ENCODE measurements at regions not wholly inside any gene's neighbourhood (a gene's known extent, or its start where the extent isn't known, plus 50 kb on each side); places are given as distances from the start of the nearest gene placed in this dataset.

DNA sequence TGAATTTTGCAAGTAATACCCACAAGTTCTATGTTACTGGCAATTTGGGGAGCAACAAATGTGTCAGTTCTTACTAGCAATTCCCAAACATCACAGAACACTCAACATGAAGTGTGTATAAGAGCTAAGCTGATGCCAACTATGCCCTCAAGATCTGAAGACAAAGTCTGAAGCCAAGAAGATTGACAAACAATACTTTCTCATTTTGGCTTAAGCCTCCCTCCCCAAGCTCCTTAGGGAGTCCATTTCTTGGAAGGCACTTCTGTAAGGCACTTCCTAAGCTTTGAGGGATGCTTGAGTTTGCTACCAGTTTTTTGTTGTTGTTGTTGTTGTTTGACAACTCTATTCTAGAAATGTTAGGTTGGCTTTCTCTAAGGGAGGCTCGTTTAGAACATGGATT, 154.4 kb upstream of the ZNF644 start:
- Histone ChIP-seq H3K4me2 (ENCODE audit: low read depth, low read length, poor library complexity, severe bottlenecking) (no peak overlapping the region), H3K4me1 (ENCODE audit: low read length) (no peaks in the 10 kb centered on the region), H3K36me3 (ENCODE audit: insufficient read depth, low read length) (no peaks in the 10 kb centered on the region), H4K20me1 (ENCODE audit: insufficient read depth, low read depth, low read length) (no peaks in the 10 kb centered on the region), H3K79me2 (ENCODE audit: low read length) (no peaks in the 10 kb centered on the region), H2AFZ (ENCODE audit: low read length) (no peak overlapping the region), H3K4me3 (ENCODE audit: low read length) (no peak overlapping the region), H3K9me2 (replicated peaks; ENCODE audit: insufficient read depth, low read length) (no peaks in the 10 kb centered on the region), H3K9ac (ENCODE audit: low read length) (no peak overlapping the region), H3K27ac (ENCODE audit: low read length) (no peak overlapping the region), H3K9me3 (ENCODE audit: low read length) (no peaks in the 10 kb centered on the region), H3K27me3 (ENCODE audit: low read length) (no peaks in the 10 kb centered on the region)
- DNase-seq: no peak

DNA sequence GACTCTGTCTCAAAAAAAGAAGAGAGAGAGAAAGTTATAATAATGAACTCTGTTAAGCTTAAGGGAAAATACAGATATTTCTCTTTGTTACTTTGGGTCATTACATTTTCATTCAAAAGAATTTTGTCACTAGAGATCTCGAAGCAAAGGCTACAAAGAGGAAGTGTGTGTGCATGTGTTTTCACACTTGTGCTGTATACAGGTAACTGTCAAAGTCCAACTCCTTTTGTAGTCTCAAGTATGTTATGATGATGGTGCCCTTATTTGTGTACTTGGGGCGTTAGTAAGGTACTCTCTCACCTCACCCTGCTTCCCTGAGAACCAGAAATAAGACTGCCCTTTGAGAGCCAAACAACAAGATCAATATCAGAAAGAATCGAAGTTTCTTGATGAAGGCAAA, 152.9 kb upstream of the ZNF644 start:
- Histone ChIP-seq H3K79me2 (ENCODE audit: low read length) (no peaks in the 10 kb centered on the region), H2AFZ (ENCODE audit: low read length) (no peak overlapping the region), H3K9me2 (replicated peaks; ENCODE audit: insufficient read depth, low read length) (no peaks in the 10 kb centered on the region), H4K20me1 (ENCODE audit: insufficient read depth, low read depth, low read length) (no peaks in the 10 kb centered on the region), H3K27me3 (ENCODE audit: low read length) (no peaks in the 10 kb centered on the region), H3K36me3 (ENCODE audit: insufficient read depth, low read length) (no peaks in the 10 kb centered on the region), H3K4me1 (ENCODE audit: low read length) (no peaks in the 10 kb centered on the region), H3K4me2 (ENCODE audit: low read depth, low read length, poor library complexity, severe bottlenecking) (no peak overlapping the region), H3K4me3 (ENCODE audit: low read length) (no peak overlapping the region), H3K27ac (ENCODE audit: low read length) (no peak overlapping the region), H3K9me3 (ENCODE audit: low read length) (no peaks in the 10 kb centered on the region), H3K9ac (ENCODE audit: low read length) (no peak overlapping the region)
- DNase-seq: no peak

DNA sequence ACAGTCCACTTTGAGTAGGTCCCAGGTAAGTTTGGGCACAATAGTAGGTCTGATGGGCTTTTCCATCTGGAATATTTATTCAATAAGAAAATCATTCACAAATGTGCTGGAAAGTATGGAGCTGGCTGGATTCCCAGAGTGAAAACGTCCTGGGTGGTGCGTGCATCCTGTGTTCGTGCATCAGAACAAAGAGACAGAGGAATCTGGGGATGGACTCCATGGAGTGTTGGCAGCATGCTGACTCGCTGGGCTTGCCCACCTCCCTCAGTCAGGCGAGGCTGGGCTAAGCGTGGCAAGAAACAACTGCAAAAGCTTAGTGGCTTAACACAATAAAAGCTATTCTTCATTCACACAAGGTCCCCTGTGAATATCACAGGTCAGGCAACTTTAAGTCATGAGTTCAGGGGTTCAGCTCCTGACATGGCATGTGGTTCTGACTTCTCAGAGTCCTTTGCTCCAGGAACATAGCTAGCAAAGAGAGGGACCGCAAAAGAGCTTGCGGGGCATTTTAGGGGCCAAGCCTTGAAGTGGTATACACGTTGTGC, 151.6 kb upstream of the ZNF644 start:
- H3K4me1 ChIP-seq (ENCODE audit: low read length): no peaks in the 10 kb centered on the region
- H3K9me2 ChIP-seq (replicated peaks; ENCODE audit: insufficient read depth, low read length): no peaks in the 10 kb centered on the region
- no peak for DNase-seq
- no peaks in the 10 kb centered on the region for H3K9me3 ChIP-seq (ENCODE audit: low read length)
- no peak overlapping the region for H3K9ac ChIP-seq (ENCODE audit: low read length)
- H3K4me2 ChIP-seq (ENCODE audit: low read depth, low read length, poor library complexity, severe bottlenecking): no peak overlapping the region
- H4K20me1 ChIP-seq (ENCODE audit: insufficient read depth, low read depth, low read length): no peaks in the 10 kb centered on the region
- H3K36me3 ChIP-seq (ENCODE audit: insufficient read depth, low read length): no peaks in the 10 kb centered on the region
- H2AFZ ChIP-seq (ENCODE audit: low read length): no peak overlapping the region
- H3K4me3 ChIP-seq (ENCODE audit: low read length): no peak overlapping the region
- no peaks in the 10 kb centered on the region for H3K79me2 ChIP-seq (ENCODE audit: low read length)
- no peaks in the 10 kb centered on the region for H3K27me3 ChIP-seq (ENCODE audit: low read length)
- no peak overlapping the region for H3K27ac ChIP-seq (ENCODE audit: low read length)

DNA sequence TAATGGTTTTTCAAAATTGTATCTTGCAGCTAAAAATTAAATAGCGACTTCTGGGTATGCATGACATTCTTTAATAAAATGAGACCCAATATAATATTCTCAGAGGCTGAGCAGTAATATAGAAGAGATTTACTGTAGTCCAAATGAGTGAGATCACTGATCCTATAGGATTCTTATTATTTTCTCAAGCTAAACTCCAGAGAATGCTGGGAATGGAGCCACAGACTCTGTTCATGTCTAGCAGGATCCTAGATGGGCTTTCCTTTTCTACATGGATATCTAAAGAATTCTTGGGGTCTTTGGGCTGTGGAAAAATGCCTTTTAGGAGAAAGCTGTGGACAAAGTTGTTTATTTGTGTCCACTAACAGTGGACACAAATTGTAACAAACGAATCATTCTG, 150.7 kb upstream of the ZNF644 start:
- H4K20me1 ChIP-seq (ENCODE audit: insufficient read depth, low read depth, low read length): no peaks in the 10 kb centered on the region
- no peaks in the 10 kb centered on the region for H3K9me3 ChIP-seq (ENCODE audit: low read length)
- no peak overlapping the region for H3K4me3 ChIP-seq (ENCODE audit: low read length)
- no peak overlapping the region for H2AFZ ChIP-seq (ENCODE audit: low read length)
- DNase-seq: no peak
- no peak overlapping the region for H3K27ac ChIP-seq (ENCODE audit: low read length)
- no peaks in the 10 kb centered on the region for H3K9me2 ChIP-seq (replicated peaks; ENCODE audit: insufficient read depth, low read length)
- H3K36me3 ChIP-seq (ENCODE audit: insufficient read depth, low read length): no peaks in the 10 kb centered on the region
- no peaks in the 10 kb centered on the region for H3K79me2 ChIP-seq (ENCODE audit: low read length)
- no peaks in the 10 kb centered on the region for H3K27me3 ChIP-seq (ENCODE audit: low read length)
- H3K9ac ChIP-seq (ENCODE audit: low read length): no peak overlapping the region
- H3K4me2 ChIP-seq (ENCODE audit: low read depth, low read length, poor library complexity, severe bottlenecking): no peak overlapping the region
- H3K4me1 ChIP-seq (ENCODE audit: low read length): no peaks in the 10 kb centered on the region

DNA sequence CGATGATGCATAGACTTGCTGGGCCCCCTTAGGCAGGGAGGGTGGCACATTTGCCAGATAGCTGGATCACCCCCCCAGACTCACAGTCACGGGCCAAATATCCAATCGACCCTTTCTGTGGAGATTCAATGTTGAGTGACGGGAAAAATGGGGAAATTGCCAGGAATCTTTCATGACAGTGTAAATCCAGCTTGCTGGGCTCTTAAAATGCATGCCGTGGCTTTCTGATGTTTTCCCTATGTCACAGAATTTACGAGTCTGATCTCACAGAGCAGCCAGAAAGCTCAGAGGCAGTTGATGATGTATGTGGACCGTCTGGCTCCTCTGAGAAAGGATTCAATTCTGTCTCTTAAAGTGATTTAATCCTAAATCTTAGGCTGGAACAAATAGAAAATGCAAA, 150.1 kb upstream of the ZNF644 start:
- no peak overlapping the region for H3K9ac ChIP-seq (ENCODE audit: low read length)
- no peak for DNase-seq
- H4K20me1 ChIP-seq (ENCODE audit: insufficient read depth, low read depth, low read length): no peaks in the 10 kb centered on the region
- no peak overlapping the region for H3K27ac ChIP-seq (ENCODE audit: low read length)
- no peaks in the 10 kb centered on the region for H3K9me2 ChIP-seq (replicated peaks; ENCODE audit: insufficient read depth, low read length)
- no peaks in the 10 kb centered on the region for H3K79me2 ChIP-seq (ENCODE audit: low read length)
- H3K4me3 ChIP-seq (ENCODE audit: low read length): no peak overlapping the region
- H3K4me1 ChIP-seq (ENCODE audit: low read length): no peaks in the 10 kb centered on the region
- H3K36me3 ChIP-seq (ENCODE audit: insufficient read depth, low read length): no peaks in the 10 kb centered on the region
- H3K9me3 ChIP-seq (ENCODE audit: low read length): no peaks in the 10 kb centered on the region
- H2AFZ ChIP-seq (ENCODE audit: low read length): no peak overlapping the region
- no peaks in the 10 kb centered on the region for H3K27me3 ChIP-seq (ENCODE audit: low read length)
- H3K4me2 ChIP-seq (ENCODE audit: low read depth, low read length, poor library complexity, severe bottlenecking): no peak overlapping the region

DNA sequence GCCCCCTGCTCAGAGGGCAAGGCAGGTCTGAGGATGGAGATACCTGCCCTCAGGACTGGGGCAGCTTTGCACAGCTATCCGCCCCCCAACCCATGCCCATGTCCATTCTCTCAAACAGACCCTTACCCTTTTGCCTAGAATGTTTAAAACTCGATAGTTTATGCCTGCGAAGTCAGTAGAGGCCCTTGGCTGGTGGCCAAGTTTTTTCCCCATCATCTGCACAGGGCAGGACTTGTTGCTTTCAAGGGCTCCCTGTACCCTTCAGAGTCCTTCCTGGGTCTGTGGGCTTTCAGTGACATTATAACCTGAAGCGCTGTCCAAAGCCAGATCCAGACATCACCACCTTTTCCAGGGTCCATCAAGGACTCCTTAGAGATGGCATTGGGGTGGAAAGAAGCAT, 148.7 kb upstream of the ZNF644 start:
- no peaks in the 10 kb centered on the region for H4K20me1 ChIP-seq (ENCODE audit: insufficient read depth, low read depth, low read length)
- H3K4me2 ChIP-seq (ENCODE audit: low read depth, low read length, poor library complexity, severe bottlenecking): no peak overlapping the region
- H3K36me3 ChIP-seq (ENCODE audit: insufficient read depth, low read length): no peaks in the 10 kb centered on the region
- DNase-seq: no peak
- no peak overlapping the region for H2AFZ ChIP-seq (ENCODE audit: low read length)
- no peaks in the 10 kb centered on the region for H3K9me2 ChIP-seq (replicated peaks; ENCODE audit: insufficient read depth, low read length)
- no peak overlapping the region for H3K4me3 ChIP-seq (ENCODE audit: low read length)
- no peaks in the 10 kb centered on the region for H3K9me3 ChIP-seq (ENCODE audit: low read length)
- no peaks in the 10 kb centered on the region for H3K27me3 ChIP-seq (ENCODE audit: low read length)
- no peaks in the 10 kb centered on the region for H3K79me2 ChIP-seq (ENCODE audit: low read length)
- no peak overlapping the region for H3K9ac ChIP-seq (ENCODE audit: low read length)
- H3K27ac ChIP-seq (ENCODE audit: low read length): no peak overlapping the region
- H3K4me1 ChIP-seq (ENCODE audit: low read length): no peaks in the 10 kb centered on the region

DNA sequence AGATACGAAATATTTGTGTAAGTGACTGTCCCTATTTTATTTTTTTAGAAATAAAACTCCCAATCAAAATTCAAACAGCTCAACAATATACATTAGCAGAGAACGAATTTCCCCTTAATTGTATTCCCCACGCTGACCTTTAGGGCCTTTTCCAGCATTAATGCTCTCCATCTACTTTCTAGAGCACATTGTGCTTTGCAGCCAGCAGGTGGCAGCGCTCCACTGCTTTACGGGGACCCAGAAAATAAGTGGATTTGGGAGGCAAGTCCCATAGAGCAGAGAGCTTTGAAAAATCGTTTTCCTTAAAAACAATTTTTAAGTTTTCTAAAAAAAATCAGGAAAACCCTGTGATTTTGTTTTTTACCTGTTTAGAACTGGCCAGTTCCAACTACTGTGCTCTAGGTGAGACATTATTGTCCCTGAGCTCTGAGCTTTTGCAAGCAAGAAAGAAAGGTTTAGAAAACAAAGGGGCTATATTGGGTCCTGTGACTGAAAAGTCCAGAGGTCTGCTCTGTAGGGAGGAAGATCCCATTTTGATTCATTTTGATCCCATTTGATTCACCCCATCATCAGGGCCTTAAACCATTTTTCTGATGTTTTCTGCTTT, 144.4 kb upstream of the ZNF644 start:
- no peak overlapping the region for H3K4me3 ChIP-seq (ENCODE audit: low read length)
- H4K20me1 ChIP-seq (ENCODE audit: insufficient read depth, low read depth, low read length): no peaks in the 10 kb centered on the region
- H3K27me3 ChIP-seq (ENCODE audit: low read length): no peaks in the 10 kb centered on the region
- no peaks in the 10 kb centered on the region for H3K9me3 ChIP-seq (ENCODE audit: low read length)
- DNase-seq: peak; percentile 75
- no peak overlapping the region for H2AFZ ChIP-seq (ENCODE audit: low read length)
- no peaks in the 10 kb centered on the region for H3K36me3 ChIP-seq (ENCODE audit: insufficient read depth, low read length)
- H3K27ac ChIP-seq (ENCODE audit: low read length): no peak overlapping the region
- no peak overlapping the region for H3K9ac ChIP-seq (ENCODE audit: low read length)
- no peak overlapping the region for H3K4me2 ChIP-seq (ENCODE audit: low read depth, low read length, poor library complexity, severe bottlenecking)
- H3K4me1 ChIP-seq (ENCODE audit: low read length): no peaks in the 10 kb centered on the region
- H3K9me2 ChIP-seq (replicated peaks; ENCODE audit: insufficient read depth, low read length): no peaks in the 10 kb centered on the region
- no peaks in the 10 kb centered on the region for H3K79me2 ChIP-seq (ENCODE audit: low read length)

DNA sequence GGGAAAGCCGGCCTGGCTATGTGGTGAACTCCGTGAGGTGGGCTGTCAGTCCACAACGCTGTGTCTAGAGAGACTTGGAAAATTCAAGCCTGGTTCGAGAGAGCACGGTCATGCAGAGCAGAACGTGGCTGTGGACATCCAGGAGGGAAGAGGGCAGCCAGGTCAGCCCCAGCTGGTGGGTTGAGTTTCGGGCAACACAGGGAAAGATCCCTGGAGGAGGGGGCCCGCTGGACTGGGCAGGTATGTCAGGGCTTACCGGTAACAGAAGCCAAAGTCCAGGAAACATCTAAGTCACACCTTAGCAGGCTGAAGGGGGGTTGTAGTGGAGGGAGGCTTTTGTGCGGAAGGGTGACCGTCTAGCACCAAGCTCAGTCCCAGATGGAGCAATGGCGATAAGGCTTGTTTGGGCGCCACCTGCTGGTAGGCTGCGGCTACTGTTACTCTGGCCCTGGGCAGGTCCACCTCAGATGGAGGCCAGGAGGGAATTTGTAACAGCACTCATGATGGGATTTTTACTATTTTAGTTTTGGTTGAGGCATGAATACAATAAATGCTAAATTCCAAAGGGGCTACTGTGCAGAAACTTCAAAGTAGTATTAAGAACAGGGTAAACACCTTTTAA, 143.3 kb upstream of the ZNF644 start:
- no peaks in the 10 kb centered on the region for H4K20me1 ChIP-seq (ENCODE audit: insufficient read depth, low read depth, low read length)
- no peak overlapping the region for H3K4me2 ChIP-seq (ENCODE audit: low read depth, low read length, poor library complexity, severe bottlenecking)
- H3K9ac ChIP-seq (ENCODE audit: low read length): no peak overlapping the region
- no peak overlapping the region for H2AFZ ChIP-seq (ENCODE audit: low read length)
- no peaks in the 10 kb centered on the region for H3K9me3 ChIP-seq (ENCODE audit: low read length)
- H3K36me3 ChIP-seq (ENCODE audit: insufficient read depth, low read length): no peaks in the 10 kb centered on the region
- H3K27ac ChIP-seq (ENCODE audit: low read length): no peak overlapping the region
- H3K79me2 ChIP-seq (ENCODE audit: low read length): no peaks in the 10 kb centered on the region
- H3K4me1 ChIP-seq (ENCODE audit: low read length): no peaks in the 10 kb centered on the region
- H3K9me2 ChIP-seq (replicated peaks; ENCODE audit: insufficient read depth, low read length): no peaks in the 10 kb centered on the region
- no peaks in the 10 kb centered on the region for H3K27me3 ChIP-seq (ENCODE audit: low read length)
- DNase-seq: peak; percentile 88
- H3K4me3 ChIP-seq (ENCODE audit: low read length): no peak overlapping the region
